MM.1S (cell line): ENCODE measurements at regions not wholly inside any gene's neighbourhood (a gene's known extent, or its start where the extent isn't known, plus 50 kb on each side); places are given as distances from the start of the nearest gene placed in this dataset.

Experiments used
- EZH2 ChIP-seq: fragments of 300-600 bp; sonication (generic); optimal IDR thresholded peaks from 2 replicates; pipeline ENCODE3; 2017; ENCODE audit warnings: low read depth, mild to moderate bottlenecking, antibody characterized with exemption, low read length, mixed read lengths
- EZH2phosphoT487 ChIP-seq: fragments of 300-600 bp; sonication (generic); IDR thresholded peaks from 2 replicates; pipeline ENCODE4 v1.6.1; 2018; ENCODE audit warnings: antibody characterized with exemption, low read length
- TF ChIP-seq, protein P1 (sequence below): fragments of 300-600 bp; sonication (generic); IDR thresholded peaks from 2 replicates; pipeline ENCODE4 v1.5.1; 2016; ENCODE audit warnings: antibody characterized with exemption, low read length, mixed read lengths

DNA sequence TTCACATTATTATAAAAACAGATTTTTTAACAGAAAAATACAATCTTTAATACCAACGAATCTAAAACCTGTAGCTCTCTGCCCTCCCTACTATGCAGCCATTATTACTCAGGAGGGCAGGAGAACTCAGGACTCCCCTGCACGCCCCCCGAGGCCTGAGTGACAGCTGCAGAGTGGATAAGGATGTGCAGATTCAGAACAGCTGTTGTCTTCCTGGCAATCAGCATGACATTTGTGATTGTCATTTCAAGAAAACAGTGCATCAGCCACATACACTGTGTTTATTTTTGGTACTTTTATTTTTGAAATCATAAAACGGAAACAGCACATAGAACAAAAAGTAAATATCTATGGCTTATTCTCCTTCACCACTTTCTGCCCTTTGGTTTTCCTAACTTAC is 450.8 kb downstream of the OCA2 start:
- TF ChIP-seq, protein P1, sequence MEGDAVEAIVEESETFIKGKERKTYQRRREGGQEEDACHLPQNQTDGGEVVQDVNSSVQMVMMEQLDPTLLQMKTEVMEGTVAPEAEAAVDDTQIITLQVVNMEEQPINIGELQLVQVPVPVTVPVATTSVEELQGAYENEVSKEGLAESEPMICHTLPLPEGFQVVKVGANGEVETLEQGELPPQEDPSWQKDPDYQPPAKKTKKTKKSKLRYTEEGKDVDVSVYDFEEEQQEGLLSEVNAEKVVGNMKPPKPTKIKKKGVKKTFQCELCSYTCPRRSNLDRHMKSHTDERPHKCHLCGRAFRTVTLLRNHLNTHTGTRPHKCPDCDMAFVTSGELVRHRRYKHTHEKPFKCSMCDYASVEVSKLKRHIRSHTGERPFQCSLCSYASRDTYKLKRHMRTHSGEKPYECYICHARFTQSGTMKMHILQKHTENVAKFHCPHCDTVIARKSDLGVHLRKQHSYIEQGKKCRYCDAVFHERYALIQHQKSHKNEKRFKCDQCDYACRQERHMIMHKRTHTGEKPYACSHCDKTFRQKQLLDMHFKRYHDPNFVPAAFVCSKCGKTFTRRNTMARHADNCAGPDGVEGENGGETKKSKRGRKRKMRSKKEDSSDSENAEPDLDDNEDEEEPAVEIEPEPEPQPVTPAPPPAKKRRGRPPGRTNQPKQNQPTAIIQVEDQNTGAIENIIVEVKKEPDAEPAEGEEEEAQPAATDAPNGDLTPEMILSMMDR, result no peak
- TF ChIP-seq EZH2 (no peak), EZH2phosphoT487 (no peak)
